ENCODE measurements at regions not wholly inside any gene's neighbourhood (a gene's known extent, or its start where the extent isn't known, plus 50 kb on each side); places are given as distances from the start of the nearest gene placed in this dataset.

- TF ChIP-seq RFX5 (IDR thresholded peaks at IDR 0.05; ENCODE audit: borderline replicate concordance, low read depth, low read length) (no peak), ATF3 (IDR thresholded peaks at IDR 0.05; ENCODE audit: insufficient read depth, low read depth, low read length) (no peak), KDM4A (IDR thresholded peaks at IDR 0.05; ENCODE audit: low read depth, low read length, severe bottlenecking) (no peak), CEBPB (IDR thresholded peaks at IDR 0.05; ENCODE audit: low read depth, low read length) (no peak)
Measured at GRCh38 chr4:163071308-163071707, 95.4 kb downstream of the NAF1 start (continued).

All from H1 (cell line).